GM12878 (cell line): ENCODE measurements at regions not wholly inside any gene's neighbourhood (a gene's known extent, or its start where the extent isn't known, plus 50 kb on each side); places are given as distances from the start of the nearest gene placed in this dataset.

Source experiments
- ATAC-seq: fragments of 200-7000 bp; cut with Tn5 transposase; 3 replicates; pipeline ENCODE4 v1.9.1; 2020; ENCODE audit warnings: mild to moderate bottlenecking, moderate library complexity
- BruUV-seq: library from RNA; stranded (reverse); fragments of 400-500 nt; replicated peaks from 2 replicates; lab custom pipeline; 2021; lab: Mats Ljungman, UMichigan
- CTCF ChIA-PET: fragments of 300-600 bp; sonication (Branson Sonifier 250); formaldehyde crosslinking; extraction: SDS; loops from one replicate; lab custom pipeline; 2021; ENCODE audit warnings: inconsistent platforms; lab: Yijun Ruan, JAX
- POLR2A ChIA-PET: fragments of 350-600 bp; formaldehyde crosslinking; extraction: SDS; loops from one replicate; lab custom pipeline; 2021; ENCODE audit warnings: inconsistent platforms; lab: Charles Lee
- RAD21 ChIA-PET: fragments of 300-600 bp; sonication (Branson Sonifier 250); formaldehyde crosslinking; loops from one replicate; lab custom pipeline; 2023; ENCODE audit warnings: antibody characterized with exemption; ENCODE audit not compliant: unreplicated experiment; lab: Charles Lee
- SMC1A ChIA-PET: fragments of 300-600 bp; sonication (Branson Sonifier 250); formaldehyde crosslinking; loops from one replicate; lab custom pipeline; 2023; ENCODE audit not compliant: unreplicated experiment, uncharacterized antibody; lab: Charles Lee
- DNase-seq: peaks from one replicate; pipeline ENCODE4 v3.0.0-alpha.2; 2011; ENCODE audit warnings: low read depth, low spot score
- FAIRE-seq: peaks from 3 replicates; lab custom pipeline; 2011; peaks lifted over from hg19 to GRCh38; lab: Jason Lieb, UNC
- H2AFZ ChIP-seq: 2 replicates; pipeline ENCODE4 v1.6.0; 2011; ENCODE audit warnings: low read depth, low read length, control low read depth; ENCODE audit not compliant: control insufficient read depth
- H3K27ac ChIP-seq: 2 replicates; pipeline ENCODE4 v1.5.1; 2011; ENCODE audit warnings: control low read depth; ENCODE audit not compliant: control insufficient read depth, insufficient read depth
- H3K27me3 ChIP-seq, 2 experiments: replicated peaks in 1 of 2; 2 replicates each; pipeline versions ENCODE4 v1.6.0 to v1.6.1; 2011; ENCODE audit warnings: low read length in 1 of 2; ENCODE audit not compliant: control insufficient read depth in 2 of 2, insufficient read depth in 2 of 2
- H3K36me3 ChIP-seq, 2 experiments: 2 replicates each; pipeline ENCODE4 v1.5.1; 2011; ENCODE audit warnings: low read length in 1 of 2; ENCODE audit not compliant: control insufficient read depth in 2 of 2, insufficient read depth in 2 of 2
- H3K4me1 ChIP-seq: 2 replicates; pipeline ENCODE4 v1.6.1; 2011; ENCODE audit warnings: mild to moderate bottlenecking, low read length, moderate library complexity, mixed read lengths; ENCODE audit not compliant: control insufficient read depth, insufficient read depth
- H3K4me2 ChIP-seq: 2 replicates; pipeline ENCODE4 v1.6.0; 2011; ENCODE audit warnings: control low read depth; ENCODE audit not compliant: control insufficient read depth, insufficient read depth
- H3K4me3 ChIP-seq: fragments of 200-600 bp; sonication (generic); 2 replicates; pipeline ENCODE4 v1.5.1; 2016
- H3K79me2 ChIP-seq: 2 replicates; pipeline ENCODE4 v1.6.0; 2011; ENCODE audit warnings: low read length; ENCODE audit not compliant: control insufficient read depth, insufficient read depth
- H3K9ac ChIP-seq: 2 replicates; pipeline ENCODE4 v1.8.0; 2011; ENCODE audit warnings: low read length, control low read depth, mixed read lengths; ENCODE audit not compliant: control insufficient read depth, insufficient read depth
- H3K9me3 ChIP-seq: replicated peaks from 3 replicates; pipeline ENCODE4 v1.5.1; 2011; ENCODE audit warnings: mild to moderate bottlenecking, low read length; ENCODE audit not compliant: control insufficient read depth, insufficient read depth
- H4K20me1 ChIP-seq: 2 replicates; pipeline ENCODE4 v1.6.0; 2011; ENCODE audit not compliant: control insufficient read depth, insufficient read depth
- CREM ChIP-seq: IDR thresholded peaks from 2 replicates; pipeline ENCODE4 v1.6.1; 2014; ENCODE audit warnings: antibody characterized with exemption, low read depth
- ETV6 ChIP-seq, 2 experiments: fragments of 450-650 bp in 1 of 2; IDR thresholded peaks in 1 of 2; conservative IDR thresholded peaks in 1 of 2; 2 replicates each; pipeline ENCODE4 v1.6.1; 2014; ENCODE audit warnings: antibody characterized with exemption in 1 of 2, borderline replicate concordance in 1 of 2, low read depth in 1 of 2, mild to moderate bottlenecking in 1 of 2, moderate library complexity in 1 of 2
- HCFC1 ChIP-seq: fragments of 150-350 bp; IDR thresholded peaks from 2 replicates; pipeline ENCODE4 v1.6.1; 2014; ENCODE audit warnings: low read length
- HDGF ChIP-seq: fragments of 450-650 bp; IDR thresholded peaks from 2 replicates; pipeline ENCODE4 v1.6.1; 2016; ENCODE audit warnings: antibody characterized with exemption
- MYC ChIP-seq: IDR thresholded peaks from 2 replicates; pipeline ENCODE4 v1.6.1; 2011; ENCODE audit warnings: mild to moderate bottlenecking, low read length, moderate library complexity, inconsistent platforms; ENCODE audit not compliant: insufficient read depth, insufficient replicate concordance, insufficient read length, severe bottlenecking
- NR2C1 ChIP-seq: fragments of 450-650 bp; IDR thresholded peaks from 2 replicates; pipeline ENCODE4 v1.6.1; 2017; ENCODE audit warnings: antibody characterized with exemption, mild to moderate bottlenecking, moderate library complexity
- NR2C2 ChIP-seq: IDR thresholded peaks from 2 replicates; pipeline ENCODE4 v1.6.1; 2011; ENCODE audit warnings: borderline replicate concordance, low read depth; ENCODE audit not compliant: control insufficient read depth, insufficient read length
- PAX8 ChIP-seq: fragments of 450-650 bp; IDR thresholded peaks from 2 replicates; pipeline ENCODE4 v1.6.1; 2017; ENCODE audit warnings: mild to moderate bottlenecking, moderate library complexity
- SIN3A ChIP-seq: IDR thresholded peaks from 2 replicates; pipeline ENCODE4 v1.6.1; 2012; ENCODE audit warnings: low read depth, low read length, improper control_type of control experiment
- SMAD1 ChIP-seq: fragments of 450-650 bp; IDR thresholded peaks from 2 replicates; pipeline ENCODE4 v1.6.1; 2018; ENCODE audit warnings: mild to moderate bottlenecking, low read depth; ENCODE audit not compliant: partially characterized antibody
- SPI1 ChIP-seq: IDR thresholded peaks from 2 replicates; pipeline ENCODE4 v1.6.1; 2011; ENCODE audit warnings: low read depth, mild to moderate bottlenecking, low read length, moderate library complexity, borderline replicate concordance; ENCODE audit not compliant: insufficient read depth
- WGBS: methylation state at CpG from one replicate; pipeline ENCODE4 v1.1.6; 2016; ENCODE audit warnings: low lambda C conversion rate; ENCODE audit not compliant: insufficient replicate concordance, insufficient coverage; ENCODE audit errors: missing lambda C conversion rate; 5-methylcytosine and 5-hydroxymethylcytosine counted together
- in situ Hi-C: fragments of 300-500 bp; cut with MboI; formaldehyde crosslinking; loops from 9 replicates; pipeline ENCODE4 v1.14.3; 2018; ENCODE audit warnings: mixed read lengths
- intact Hi-C: fragments of 100-400 bp; cut with micrococcal nuclease; formaldehyde crosslinking; loops from one replicate; pipeline ENCODE4 v1.14.2; 2022; ENCODE audit not compliant: unreplicated experiment
- TF ChIP-seq, protein P1 (sequence below): fragments of 450-650 bp; IDR thresholded peaks from 2 replicates; pipeline ENCODE4 v1.6.1; 2017; ENCODE audit warnings: mild to moderate bottlenecking, low read depth, inconsistent platforms; ENCODE audit not compliant: poor library complexity, severe bottlenecking
- TF ChIP-seq, protein P2 (sequence below): IDR thresholded peaks from 2 replicates; pipeline ENCODE4 v1.6.1; 2011; ENCODE audit warnings: borderline replicate concordance, low read depth, mild to moderate bottlenecking, moderate library complexity, low read length; ENCODE audit not compliant: insufficient read depth, poor library complexity, severe bottlenecking
- TF ChIP-seq, protein P3 (sequence below): fragments of 450-650 bp; IDR thresholded peaks from 2 replicates; pipeline ENCODE4 v1.6.1; 2017; ENCODE audit warnings: borderline replicate concordance
- TF ChIP-seq, protein P4 (sequence below): fragments of 450-650 bp; IDR thresholded peaks from 2 replicates; pipeline ENCODE4 v1.6.1; 2016; ENCODE audit warnings: mild to moderate bottlenecking

DNA sequence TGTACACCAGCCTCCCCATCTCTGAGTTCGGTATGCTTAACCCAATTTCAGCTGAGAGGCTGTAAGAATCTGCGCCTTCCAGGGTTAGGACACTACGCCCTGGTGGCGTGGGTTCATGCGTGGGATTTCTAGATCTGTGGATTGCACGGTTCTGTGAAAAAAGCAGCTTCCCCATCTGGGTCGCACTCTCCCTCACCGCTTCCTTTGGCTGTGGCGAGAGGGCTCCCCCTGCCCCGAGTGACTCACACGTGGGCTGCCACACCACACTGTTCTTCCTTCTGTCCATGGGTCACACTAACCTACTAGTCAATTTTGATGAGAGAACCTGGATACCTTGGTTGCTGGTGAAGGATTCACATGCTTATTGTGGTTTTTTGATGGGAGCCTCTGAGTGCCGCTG, 256.0 kb upstream of the MAF start:
- TF ChIP-seq, protein P1, sequence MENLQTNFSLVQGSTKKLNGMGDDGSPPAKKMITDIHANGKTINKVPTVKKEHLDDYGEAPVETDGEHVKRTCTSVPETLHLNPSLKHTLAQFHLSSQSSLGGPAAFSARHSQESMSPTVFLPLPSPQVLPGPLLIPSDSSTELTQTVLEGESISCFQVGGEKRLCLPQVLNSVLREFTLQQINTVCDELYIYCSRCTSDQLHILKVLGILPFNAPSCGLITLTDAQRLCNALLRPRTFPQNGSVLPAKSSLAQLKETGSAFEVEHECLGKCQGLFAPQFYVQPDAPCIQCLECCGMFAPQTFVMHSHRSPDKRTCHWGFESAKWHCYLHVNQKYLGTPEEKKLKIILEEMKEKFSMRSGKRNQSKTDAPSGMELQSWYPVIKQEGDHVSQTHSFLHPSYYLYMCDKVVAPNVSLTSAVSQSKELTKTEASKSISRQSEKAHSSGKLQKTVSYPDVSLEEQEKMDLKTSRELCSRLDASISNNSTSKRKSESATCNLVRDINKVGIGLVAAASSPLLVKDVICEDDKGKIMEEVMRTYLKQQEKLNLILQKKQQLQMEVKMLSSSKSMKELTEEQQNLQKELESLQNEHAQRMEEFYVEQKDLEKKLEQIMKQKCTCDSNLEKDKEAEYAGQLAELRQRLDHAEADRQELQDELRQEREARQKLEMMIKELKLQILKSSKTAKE: no peak
- TF ChIP-seq, protein P2, sequence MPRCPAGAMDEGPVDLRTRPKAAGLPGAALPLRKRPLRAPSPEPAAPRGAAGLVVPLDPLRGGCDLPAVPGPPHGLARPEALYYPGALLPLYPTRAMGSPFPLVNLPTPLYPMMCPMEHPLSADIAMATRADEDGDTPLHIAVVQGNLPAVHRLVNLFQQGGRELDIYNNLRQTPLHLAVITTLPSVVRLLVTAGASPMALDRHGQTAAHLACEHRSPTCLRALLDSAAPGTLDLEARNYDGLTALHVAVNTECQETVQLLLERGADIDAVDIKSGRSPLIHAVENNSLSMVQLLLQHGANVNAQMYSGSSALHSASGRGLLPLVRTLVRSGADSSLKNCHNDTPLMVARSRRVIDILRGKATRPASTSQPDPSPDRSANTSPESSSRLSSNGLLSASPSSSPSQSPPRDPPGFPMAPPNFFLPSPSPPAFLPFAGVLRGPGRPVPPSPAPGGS: no peak
- TF ChIP-seq HDGF: no peak
- TF ChIP-seq NR2C2: no peak
- no peak for TF ChIP-seq CREM
- TF ChIP-seq, protein P3, sequence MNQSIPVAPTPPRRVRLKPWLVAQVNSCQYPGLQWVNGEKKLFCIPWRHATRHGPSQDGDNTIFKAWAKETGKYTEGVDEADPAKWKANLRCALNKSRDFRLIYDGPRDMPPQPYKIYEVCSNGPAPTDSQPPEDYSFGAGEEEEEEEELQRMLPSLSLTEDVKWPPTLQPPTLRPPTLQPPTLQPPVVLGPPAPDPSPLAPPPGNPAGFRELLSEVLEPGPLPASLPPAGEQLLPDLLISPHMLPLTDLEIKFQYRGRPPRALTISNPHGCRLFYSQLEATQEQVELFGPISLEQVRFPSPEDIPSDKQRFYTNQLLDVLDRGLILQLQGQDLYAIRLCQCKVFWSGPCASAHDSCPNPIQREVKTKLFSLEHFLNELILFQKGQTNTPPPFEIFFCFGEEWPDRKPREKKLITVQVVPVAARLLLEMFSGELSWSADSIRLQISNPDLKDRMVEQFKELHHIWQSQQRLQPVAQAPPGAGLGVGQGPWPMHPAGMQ: no peak
- TF ChIP-seq SMAD1: no peak
- TF ChIP-seq, protein P4, sequence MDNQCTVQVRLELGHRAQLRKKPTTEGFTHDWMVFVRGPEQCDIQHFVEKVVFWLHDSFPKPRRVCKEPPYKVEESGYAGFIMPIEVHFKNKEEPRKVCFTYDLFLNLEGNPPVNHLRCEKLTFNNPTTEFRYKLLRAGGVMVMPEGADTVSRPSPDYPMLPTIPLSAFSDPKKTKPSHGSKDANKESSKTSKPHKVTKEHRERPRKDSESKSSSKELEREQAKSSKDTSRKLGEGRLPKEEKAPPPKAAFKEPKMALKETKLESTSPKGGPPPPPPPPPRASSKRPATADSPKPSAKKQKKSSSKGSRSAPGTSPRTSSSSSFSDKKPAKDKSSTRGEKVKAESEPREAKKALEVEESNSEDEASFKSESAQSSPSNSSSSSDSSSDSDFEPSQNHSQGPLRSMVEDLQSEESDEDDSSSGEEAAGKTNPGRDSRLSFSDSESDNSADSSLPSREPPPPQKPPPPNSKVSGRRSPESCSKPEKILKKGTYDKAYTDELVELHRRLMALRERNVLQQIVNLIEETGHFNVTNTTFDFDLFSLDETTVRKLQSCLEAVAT: no peak
- no peak for TF ChIP-seq NR2C1
- TF ChIP-seq SPI1: no peak
- TF ChIP-seq SIN3A: no peak
- TF ChIP-seq HCFC1: no peak
- no peak for TF ChIP-seq MYC
- TF ChIP-seq PAX8: no peak
- no peak for TF ChIP-seq ETV6 (conservative IDR thresholded peaks at IDR 0.05 in 1 of 2, IDR thresholded peaks at IDR 0.05 in 1 of 2; ENCODE audit: borderline replicate concordance in 1 of 2, low read depth in 1 of 2)
- ATAC-seq: no peak
- Histone ChIP-seq H3K27me3 (no peaks in the 10 kb centered on the region), H4K20me1 (no peaks in the 10 kb centered on the region), H3K9me3 (no peaks in the 10 kb centered on the region; the same call in 2 of the 3 replicates), H3K9ac (no peak overlapping the region), H3K36me3 (no peaks in the 10 kb centered on the region), H2AFZ (no peak overlapping the region), H3K4me2 (no peak overlapping the region), H3K27ac (no peak overlapping the region), H3K4me1 (no peaks in the 10 kb centered on the region; the same call in 1 of the 2 replicates), H3K79me2 (no peaks in the 10 kb centered on the region), H3K4me3 (no peak overlapping the region)
- BruUV-seq: no TSS peak
- CTCF ChIA-PET: no interaction called here
- SMC1A ChIA-PET: no interaction called here
- FAIRE-seq: no peak
- in situ Hi-C loops (no loop called here), intact Hi-C loops (no loop called here)
- RAD21 ChIA-PET: no interaction called here
- WGBS: 33% methylated on average over 12 of the region's 12 CpGs
- POLR2A ChIA-PET: no interaction called here
- no peak for DNase-seq
